HUES6 (cell line): ENCODE measurements at regions not wholly inside any gene's neighbourhood (a gene's known extent, or its start where the extent isn't known, plus 50 kb on each side); places are given as distances from the start of the nearest gene placed in this dataset.
"Not testable (repeated sequence)": the region's sequence is repeated elsewhere in the genome, so short reads cannot be mapped to it uniquely, and the experiment has no call there.

Experiments used
- H3K27ac ChIP-seq: 2 replicates; pipeline ENCODE4 v1.7.0; 2013; ENCODE audit warnings: low read depth, mild to moderate bottlenecking, low read length, inconsistent platforms
- H3K27me3 ChIP-seq: 2 replicates; pipeline ENCODE4 v1.6.1; 2013; ENCODE audit warnings: low read length; ENCODE audit not compliant: control insufficient read depth, insufficient read depth
- H3K36me3 ChIP-seq: 2 replicates; pipeline ENCODE4 v1.6.1; 2013; ENCODE audit warnings: low read length; ENCODE audit not compliant: control insufficient read depth, insufficient read depth
- H3K4me1 ChIP-seq: 2 replicates; pipeline ENCODE4 v1.6.1; 2013; ENCODE audit warnings: low read length; ENCODE audit not compliant: control insufficient read depth, insufficient read depth
- H3K4me3 ChIP-seq: 2 replicates; pipeline ENCODE4 v1.5.1; 2013; ENCODE audit warnings: low read depth, low read length
- H3K9ac ChIP-seq: one replicate; pipeline ENCODE4 v1.6.1; 2013; ENCODE audit warnings: mild to moderate bottlenecking, low read length
- H3K9me3 ChIP-seq: 2 replicates; pipeline ENCODE4 v1.6.1; 2013; ENCODE audit warnings: low read depth, low read length; ENCODE audit not compliant: control insufficient read depth, insufficient read depth

DNA sequence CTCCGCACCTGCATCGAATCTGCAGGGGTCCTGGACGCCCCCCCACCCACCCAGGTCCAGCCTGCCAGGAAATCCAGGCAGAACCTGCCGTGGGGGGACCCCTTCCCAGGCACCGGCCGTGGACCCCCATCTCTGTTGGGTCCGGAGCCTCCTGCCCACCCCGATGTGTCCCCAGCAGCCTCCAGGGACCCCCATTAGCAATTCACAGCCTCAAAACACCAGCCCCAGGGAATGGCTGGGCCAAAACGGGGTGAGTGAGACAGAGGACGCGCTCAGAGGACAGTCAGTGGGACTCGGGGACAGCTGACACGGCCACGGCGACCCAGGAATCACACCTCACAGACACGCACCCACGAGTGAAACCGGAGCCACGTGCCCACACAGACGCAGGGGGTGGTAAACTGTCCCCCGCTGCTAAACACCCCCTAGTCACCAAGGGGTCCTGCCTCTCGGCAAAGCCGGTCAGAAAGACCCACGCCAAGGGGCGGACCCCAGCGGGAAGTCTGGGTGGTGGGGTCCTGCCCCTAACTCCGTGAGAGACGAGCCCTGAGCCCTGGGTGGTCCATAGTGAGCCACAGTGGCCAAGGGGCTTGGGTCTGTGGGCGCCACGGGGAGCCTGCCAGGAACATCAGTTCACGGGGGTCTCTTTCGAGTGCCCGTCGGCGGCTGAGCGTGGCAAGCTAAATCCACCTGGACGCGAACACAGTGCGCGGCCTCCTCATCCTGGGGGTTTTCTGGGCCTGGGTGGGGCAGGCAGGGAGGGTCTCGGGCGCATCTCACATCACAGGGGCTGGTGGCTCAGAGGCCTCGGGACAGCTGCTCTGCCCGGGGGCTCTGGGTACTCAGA lies 126.5 kb upstream of the NKX1-1 start:
- Histone ChIP-seq H3K4me1 (no peaks in the 10 kb centered on the region), H3K4me3 (no peak overlapping the region), H3K9me3 (no peaks in the 10 kb centered on the region), H3K27me3 (peaks cover 23% of the 10 kb centered on the region), H3K36me3 (no peaks in the 10 kb centered on the region), H3K9ac (no peak overlapping the region), H3K27ac (no peak overlapping the region)

DNA sequence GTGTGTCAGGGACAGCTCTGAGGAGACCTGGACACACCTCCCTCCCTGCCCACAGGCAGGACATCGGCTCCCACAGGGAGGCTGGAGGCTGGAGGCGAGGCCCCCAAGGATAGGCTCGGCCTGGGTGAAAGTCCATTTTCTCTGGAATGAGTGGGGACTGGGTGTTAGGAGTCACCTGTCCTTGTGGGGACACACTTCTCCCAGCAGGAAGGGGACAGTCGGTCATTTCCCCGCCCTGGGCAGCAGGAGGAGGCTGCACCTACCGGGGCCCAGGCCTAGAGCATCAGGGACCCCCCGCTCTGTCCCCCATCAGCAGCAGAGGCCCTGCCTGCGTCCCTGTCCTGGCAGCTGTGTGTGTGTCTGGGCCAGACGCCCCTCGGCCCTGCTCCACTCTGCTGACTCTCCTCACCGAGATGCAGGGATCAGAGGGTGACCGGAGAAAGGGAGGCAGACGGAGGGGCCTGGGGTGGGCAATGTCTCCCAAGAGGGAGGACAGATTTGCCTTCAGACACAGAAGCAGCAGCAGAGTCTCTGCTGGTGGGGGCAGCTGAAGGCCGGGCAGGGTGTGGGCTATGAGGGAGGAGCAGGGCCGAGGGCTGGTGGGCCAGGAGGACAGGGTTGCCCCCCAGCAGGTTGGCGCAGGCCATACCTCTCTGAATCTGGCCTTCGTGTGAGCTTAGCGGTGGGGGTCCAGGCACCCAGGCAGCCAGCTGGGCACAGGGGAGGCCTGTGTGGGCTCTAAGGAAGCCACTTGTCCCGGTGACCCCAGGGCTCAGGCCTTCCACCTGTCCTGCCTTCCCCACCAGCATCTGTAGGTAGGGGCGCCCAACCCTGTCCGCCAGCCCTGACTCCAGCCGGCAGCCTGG lies 125.7 kb upstream of the NKX1-1 start:
- H3K27ac ChIP-seq = no peak overlapping the region
- peaks cover 31% of the 10 kb centered on the region for H3K27me3 ChIP-seq

GRCh38 chr4:1530356-1530755 lies 124.1 kb upstream of the NKX1-1 start:
- Histone ChIP-seq H3K27me3 (peaks cover 44% of the 10 kb centered on the region), H3K4me3 (no peak overlapping the region), H3K9ac (no peak overlapping the region)

More for the DNA sequence above, 125.7 kb upstream of the NKX1-1 start:
- Histone ChIP-seq H3K9ac (no peak overlapping the region), H3K9me3 (no peaks in the 10 kb centered on the region), H3K4me1 (no peaks in the 10 kb centered on the region), H3K4me3 (no peak overlapping the region), H3K36me3 (no peaks in the 10 kb centered on the region)

DNA sequence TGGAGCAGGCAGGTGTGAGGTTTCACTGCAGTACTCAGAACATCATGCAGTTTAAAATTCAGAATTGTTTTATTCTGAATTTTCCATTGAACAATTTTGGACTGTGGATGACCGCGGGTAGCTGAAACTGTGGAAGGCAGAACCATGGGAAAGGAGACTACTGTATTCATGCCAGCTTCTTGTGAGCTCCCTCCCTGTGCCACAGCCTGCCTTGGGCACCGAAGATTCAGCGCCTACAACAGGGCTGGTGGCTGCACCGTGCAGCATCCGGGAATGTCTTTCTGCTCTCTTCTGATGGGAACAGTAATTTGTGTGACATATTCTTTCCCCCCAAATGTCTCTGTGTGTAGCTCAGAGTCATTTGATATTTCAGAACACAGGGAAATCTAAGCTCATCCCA lies 118.5 kb upstream of the NKX1-1 start:
- Histone ChIP-seq H3K9ac (no peak overlapping the region), H3K4me1 (no peaks in the 10 kb centered on the region), H3K9me3 (no peaks in the 10 kb centered on the region), H3K4me3 (no peak overlapping the region), H3K27ac (no peak overlapping the region), H3K27me3 (peaks cover 83% of the 10 kb centered on the region), H3K36me3 (no peaks in the 10 kb centered on the region)

More at GRCh38 chr4:1530356-1530755, 124.1 kb upstream of the NKX1-1 start:
- H3K4me1 ChIP-seq = no peaks in the 10 kb centered on the region
- H3K36me3 ChIP-seq = no peaks in the 10 kb centered on the region
- H3K9me3 ChIP-seq = no peaks in the 10 kb centered on the region
- no peak overlapping the region for H3K27ac ChIP-seq

- Histone ChIP-seq H3K9ac (no peak overlapping the region), H3K36me3 (no peaks in the 10 kb centered on the region), H3K27ac (no peak overlapping the region), H3K9me3 (no peaks in the 10 kb centered on the region), H3K27me3 (peaks cover 76% of the 10 kb centered on the region), H3K4me3 (no peak overlapping the region), H3K4me1 (no peaks in the 10 kb centered on the region)
Observed at GRCh38 chr4:1523907-1524636, 117.8 kb upstream of the NKX1-1 start.

DNA sequence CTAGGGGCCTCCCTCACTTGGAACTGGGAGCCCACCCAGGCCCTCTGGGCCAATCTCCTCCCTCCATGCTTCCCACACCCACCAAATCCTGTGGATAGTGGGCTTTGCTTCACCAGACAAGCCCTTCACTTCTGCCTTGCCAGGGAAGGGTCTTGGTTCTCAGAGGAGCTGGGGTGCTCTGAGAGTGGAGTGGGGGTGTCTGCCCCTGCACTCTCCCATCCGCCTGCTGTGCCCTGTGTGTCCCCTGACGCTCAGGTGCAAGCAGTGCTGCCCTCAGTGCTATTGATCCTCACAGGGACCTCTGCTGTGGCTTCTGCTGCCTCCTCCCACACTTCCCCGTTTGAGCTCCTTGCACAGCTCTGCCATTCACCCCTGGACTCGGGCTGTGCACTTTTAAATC lies 117.3 kb upstream of the NKX1-1 start:
- no peak overlapping the region for H3K9ac ChIP-seq
- no peaks in the 10 kb centered on the region for H3K4me1 ChIP-seq
- peaks cover 71% of the 10 kb centered on the region for H3K27me3 ChIP-seq
- no peak overlapping the region for H3K4me3 ChIP-seq
- no peaks in the 10 kb centered on the region for H3K9me3 ChIP-seq
- no peaks in the 10 kb centered on the region for H3K36me3 ChIP-seq
- H3K27ac ChIP-seq = no peak overlapping the region

DNA sequence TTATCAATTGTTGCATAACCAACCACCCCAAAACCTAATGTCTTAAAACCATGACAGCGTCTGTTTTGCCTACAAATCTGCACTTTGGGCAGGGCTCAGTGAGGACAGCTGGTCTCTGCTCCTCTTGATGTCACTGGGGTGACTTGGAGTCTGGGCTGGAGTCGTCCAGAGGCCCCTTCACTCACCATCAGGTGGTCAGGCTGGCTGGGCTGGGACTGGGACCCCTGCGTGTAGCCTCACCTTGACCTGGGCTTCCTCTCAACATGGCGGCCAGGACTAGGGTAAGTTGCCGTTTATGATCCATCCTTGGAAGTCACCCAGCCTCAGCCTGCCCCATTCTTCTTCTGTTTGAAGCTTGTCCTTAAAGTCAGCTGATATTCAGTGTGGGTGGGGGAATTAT lies 116.8 kb upstream of the NKX1-1 start:
- Histone ChIP-seq H3K9ac (no peak overlapping the region), H3K4me3 (no peak overlapping the region), H3K27ac (no peak overlapping the region), H3K36me3 (no peaks in the 10 kb centered on the region), H3K9me3 (no peaks in the 10 kb centered on the region), H3K27me3 (peaks cover 66% of the 10 kb centered on the region), H3K4me1 (no peaks in the 10 kb centered on the region)

DNA sequence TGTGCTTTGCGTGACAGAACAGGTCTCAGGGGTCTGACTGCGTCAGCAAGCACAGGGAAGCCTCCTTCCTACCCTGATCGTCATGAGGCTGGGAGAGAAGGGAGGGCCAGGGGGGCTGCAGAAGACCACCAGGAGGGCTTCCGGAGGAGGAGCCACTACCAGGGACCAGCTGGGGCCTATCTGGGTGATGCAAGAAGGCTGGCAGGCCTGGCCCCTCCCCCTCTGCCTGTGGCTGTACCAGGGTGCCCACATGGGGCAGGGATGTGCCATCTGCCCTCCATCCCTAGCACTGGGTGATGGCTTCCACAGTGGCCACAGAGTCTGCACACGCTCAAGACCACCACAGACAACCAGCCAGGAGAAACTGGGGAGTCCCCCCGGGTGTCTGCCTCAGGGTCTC lies 116.4 kb upstream of the NKX1-1 start:
- no peak overlapping the region for H3K4me3 ChIP-seq
- no peaks in the 10 kb centered on the region for H3K36me3 ChIP-seq
- no peaks in the 10 kb centered on the region for H3K4me1 ChIP-seq
- H3K27me3 ChIP-seq = peaks cover 63% of the 10 kb centered on the region
- H3K9me3 ChIP-seq = no peaks in the 10 kb centered on the region
- no peak overlapping the region for H3K27ac ChIP-seq
- H3K9ac ChIP-seq = no peak overlapping the region

GRCh38 chr4:1521821-1522361 lies 115.6 kb upstream of the NKX1-1 start:
- Histone ChIP-seq H3K9me3 (no peaks in the 10 kb centered on the region), H3K4me3 (no peak overlapping the region), H3K27me3 (peaks cover 62% of the 10 kb centered on the region), H3K4me1 (no peaks in the 10 kb centered on the region), H3K27ac (no peak overlapping the region), H3K36me3 (no peaks in the 10 kb centered on the region), H3K9ac (no peak overlapping the region)

- not testable (repeated sequence) for H3K9ac ChIP-seq, H3K27ac ChIP-seq, H3K9me3 ChIP-seq, H3K4me1 ChIP-seq, H3K36me3 ChIP-seq
- Histone ChIP-seq H3K27me3 (peaks cover 61% of the 10 kb centered on the region), H3K4me3 (peak overlapping the region; percentile 51)
Observed at GRCh38 chr4:1520795-1521576, 114.7 kb upstream of the NKX1-1 start.
